ENCODE measurements at regions not wholly inside any gene's neighbourhood (a gene's known extent, or its start where the extent isn't known, plus 50 kb on each side); places are given as distances from the start of the nearest gene placed in this dataset.

GRCh38 chr15:58249646-58250312 lies 111.6 kb downstream of the AQP9 start:
- peak overlapping the region; percentile 60 for H3K27ac ChIP-seq
- TF ChIP-seq, protein P1, sequence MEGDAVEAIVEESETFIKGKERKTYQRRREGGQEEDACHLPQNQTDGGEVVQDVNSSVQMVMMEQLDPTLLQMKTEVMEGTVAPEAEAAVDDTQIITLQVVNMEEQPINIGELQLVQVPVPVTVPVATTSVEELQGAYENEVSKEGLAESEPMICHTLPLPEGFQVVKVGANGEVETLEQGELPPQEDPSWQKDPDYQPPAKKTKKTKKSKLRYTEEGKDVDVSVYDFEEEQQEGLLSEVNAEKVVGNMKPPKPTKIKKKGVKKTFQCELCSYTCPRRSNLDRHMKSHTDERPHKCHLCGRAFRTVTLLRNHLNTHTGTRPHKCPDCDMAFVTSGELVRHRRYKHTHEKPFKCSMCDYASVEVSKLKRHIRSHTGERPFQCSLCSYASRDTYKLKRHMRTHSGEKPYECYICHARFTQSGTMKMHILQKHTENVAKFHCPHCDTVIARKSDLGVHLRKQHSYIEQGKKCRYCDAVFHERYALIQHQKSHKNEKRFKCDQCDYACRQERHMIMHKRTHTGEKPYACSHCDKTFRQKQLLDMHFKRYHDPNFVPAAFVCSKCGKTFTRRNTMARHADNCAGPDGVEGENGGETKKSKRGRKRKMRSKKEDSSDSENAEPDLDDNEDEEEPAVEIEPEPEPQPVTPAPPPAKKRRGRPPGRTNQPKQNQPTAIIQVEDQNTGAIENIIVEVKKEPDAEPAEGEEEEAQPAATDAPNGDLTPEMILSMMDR (conservative IDR thresholded peaks at IDR 0.05) = no peak

GRCh38 chr15:58252586-58253323 lies 114.6 kb downstream of the AQP9 start:
- TF ChIP-seq, protein P1 (conservative IDR thresholded peaks at IDR 0.05) = no peak
- no peak overlapping the region for H3K27ac ChIP-seq

- no peak overlapping the region for H3K27ac ChIP-seq
- TF ChIP-seq, protein P1 (conservative IDR thresholded peaks at IDR 0.05) = no peak
These were observed 119.7 kb downstream of the AQP9 start for GRCh38 chr15:58257776-58258325.

- TF ChIP-seq, protein P1 (conservative IDR thresholded peaks at IDR 0.05) = no peak
- no peak overlapping the region for H3K27ac ChIP-seq
These were observed 120.5 kb downstream of the AQP9 start for GRCh38 chr15:58258501-58259292.

DNA sequence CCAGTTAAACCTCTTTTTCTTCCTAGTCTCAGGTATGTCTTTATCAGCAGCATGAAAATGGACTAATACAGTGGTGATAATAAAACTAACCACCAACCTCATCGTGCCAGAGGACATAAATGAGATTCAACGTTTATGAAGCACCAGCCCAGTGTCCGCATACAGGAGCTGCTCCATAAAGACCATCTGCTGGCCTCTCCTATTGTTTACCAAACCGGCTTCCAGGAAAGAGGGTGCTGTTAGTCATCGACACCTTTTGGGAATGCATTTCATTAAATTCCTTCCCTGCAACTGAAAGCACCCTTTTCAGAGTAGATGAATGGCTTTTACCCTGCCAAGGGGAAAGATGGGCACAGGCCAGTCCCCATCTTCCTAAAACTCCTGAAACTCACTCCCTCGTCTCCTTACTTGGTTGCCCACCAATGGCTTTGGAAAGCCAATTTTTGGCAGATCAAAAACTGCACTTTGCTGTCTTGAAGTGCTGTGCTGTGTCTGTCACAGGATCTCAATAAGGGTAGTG lies 122.1 kb downstream of the AQP9 start:
- TF ChIP-seq, protein P1 (conservative IDR thresholded peaks at IDR 0.05) = no peak
- H3K27ac ChIP-seq = no peak overlapping the region

GRCh38 chr15:58260725-58261267 lies 122.6 kb downstream of the AQP9 start:
- TF ChIP-seq, protein P1 (conservative IDR thresholded peaks at IDR 0.05) = no peak
- no peak overlapping the region for H3K27ac ChIP-seq

Data from VCaP (cell line).